ENCODE measurements at regions not wholly inside any gene's neighbourhood (a gene's known extent, or its start where the extent isn't known, plus 50 kb on each side); places are given as distances from the start of the nearest gene placed in this dataset.
"Not testable (repeated sequence)": the region's sequence is repeated elsewhere in the genome, so short reads cannot be mapped to it uniquely, and the experiment has no call there.

DNA sequence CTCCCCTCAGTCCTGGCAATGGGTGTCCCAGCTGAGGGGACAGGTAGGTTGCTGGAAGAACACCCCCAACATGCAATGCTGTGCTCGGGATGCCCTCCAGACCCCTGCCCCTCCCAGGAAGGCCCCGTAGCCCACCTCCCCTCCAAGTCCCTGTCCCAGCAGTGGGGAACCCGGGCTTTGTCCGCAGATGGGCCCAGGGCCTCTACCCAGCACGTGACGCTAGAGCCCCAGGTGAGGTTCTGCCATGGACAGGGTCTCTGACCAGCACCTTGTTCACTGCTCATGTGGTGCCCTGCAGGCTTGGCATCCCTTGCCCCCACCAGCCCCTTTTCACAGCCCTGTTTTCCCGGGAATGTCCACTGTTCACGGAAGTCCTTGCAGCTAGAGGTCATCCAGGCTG, 220.0 kb upstream of the SGCG start:
- no peaks in the 10 kb centered on the region for H3K36me3 Mint-ChIP-seq (ENCODE audit: low read depth)
- H3K27me3 Mint-ChIP-seq = no peaks in the 10 kb centered on the region
- no peak overlapping the region for H3K4me3 Mint-ChIP-seq
- H3K27ac Mint-ChIP-seq = no peak overlapping the region
- no peaks in the 10 kb centered on the region for H3K4me1 Mint-ChIP-seq (ENCODE audit: low read depth)
- H3K9me3 Mint-ChIP-seq = no peaks in the 10 kb centered on the region

DNA sequence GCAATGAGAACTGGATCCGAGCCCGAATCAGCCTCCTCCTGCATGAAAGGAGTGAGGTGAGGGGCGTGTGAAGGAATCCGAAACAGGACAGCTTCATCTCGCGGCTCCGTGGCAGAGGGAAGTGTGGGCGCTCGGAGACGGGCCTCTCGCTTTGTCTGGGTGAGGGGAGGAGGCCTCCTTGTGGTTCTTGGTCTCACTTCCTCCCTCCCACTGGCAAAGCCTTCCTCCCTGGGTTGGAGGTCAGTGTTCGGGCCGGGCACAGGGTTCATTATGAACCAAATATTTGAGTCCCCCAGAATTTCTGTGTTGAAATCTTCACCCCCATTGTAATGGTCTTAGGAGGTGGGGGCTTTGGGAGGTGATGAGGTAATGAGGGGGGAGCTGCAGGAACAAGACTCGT, 219.4 kb upstream of the SGCG start:
- not testable (repeated sequence) for H3K9me3 Mint-ChIP-seq; H3K27me3 Mint-ChIP-seq; H3K27ac Mint-ChIP-seq; H3K4me3 Mint-ChIP-seq; H3K4me1 Mint-ChIP-seq (ENCODE audit: low read depth); H3K36me3 Mint-ChIP-seq (ENCODE audit: low read depth)

DNA sequence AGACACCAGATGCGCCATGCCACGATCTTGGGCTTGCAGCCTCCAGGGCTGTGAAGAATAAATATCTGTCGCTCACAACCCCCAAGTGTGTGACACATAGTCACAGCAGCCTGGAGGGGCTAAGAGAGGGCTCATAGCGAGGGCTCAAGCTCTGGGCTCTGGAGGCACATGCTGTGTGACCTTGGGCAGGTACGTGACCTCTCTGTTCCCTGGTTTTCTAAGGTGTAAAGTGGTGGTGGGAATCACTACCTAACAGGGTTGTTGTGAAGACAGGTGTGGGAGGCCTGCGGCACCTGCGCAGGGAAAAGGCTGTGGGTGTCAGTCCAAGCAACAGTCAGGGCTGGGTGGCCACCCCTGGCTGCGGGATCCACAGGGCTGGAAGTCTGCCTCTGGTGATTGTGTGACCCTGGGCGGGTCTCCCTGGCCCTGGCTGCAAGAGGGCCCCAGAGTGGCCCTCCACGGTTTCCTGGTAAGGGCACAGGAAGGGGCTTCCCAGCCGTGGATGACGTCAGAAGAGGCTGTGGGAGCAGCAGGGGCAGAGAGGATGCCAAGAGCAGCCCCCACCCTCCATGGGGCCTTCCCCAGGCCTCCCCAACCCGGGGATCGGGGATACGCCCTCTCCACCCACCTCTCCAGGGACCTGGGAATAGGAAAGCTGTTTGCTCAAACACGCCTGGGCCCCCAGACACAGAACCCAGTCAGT, 218.8 kb upstream of the SGCG start:
- Mint-ChIP-seq H3K36me3 (ENCODE audit: low read depth) (no peaks in the 10 kb centered on the region), H3K27me3 (no peaks in the 10 kb centered on the region), H3K4me3 (no peak overlapping the region), H3K4me1 (ENCODE audit: low read depth) (no peaks in the 10 kb centered on the region), H3K9me3 (no peaks in the 10 kb centered on the region), H3K27ac (no peak overlapping the region)

DNA sequence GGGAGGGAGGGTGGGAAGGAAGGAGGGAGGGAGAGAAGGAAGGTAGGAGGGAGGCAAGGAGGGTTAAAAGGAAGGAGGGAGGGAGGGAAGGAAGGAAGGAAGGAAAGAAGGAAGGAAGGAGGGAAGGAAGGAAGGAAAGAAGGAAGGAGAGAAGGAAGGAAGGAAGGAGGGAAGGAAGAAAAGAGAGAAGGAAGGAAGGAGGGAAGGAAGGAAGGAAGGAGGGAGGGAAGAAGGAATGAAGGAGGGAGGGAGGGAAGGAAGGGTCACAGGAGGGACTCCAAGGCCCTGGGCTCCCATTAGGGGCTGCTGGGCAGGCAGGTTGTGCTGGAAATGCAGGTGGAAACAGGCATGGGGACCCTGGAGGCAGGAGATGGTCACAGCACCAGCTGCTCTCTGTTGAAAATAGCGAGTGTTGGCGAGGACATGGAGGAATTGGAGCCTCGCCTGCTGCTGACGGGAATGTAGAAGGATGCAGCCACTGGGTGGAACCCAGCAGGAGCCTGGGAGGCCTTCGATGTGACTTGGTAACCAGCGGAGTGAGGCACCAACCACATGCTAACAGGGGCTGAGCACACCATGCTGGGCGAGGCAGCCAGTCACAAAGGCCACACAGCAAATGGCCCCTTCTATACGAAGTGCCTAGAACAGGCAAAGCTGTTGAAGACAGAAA, 217.3 kb upstream of the SGCG start:
- H3K27me3 Mint-ChIP-seq; H3K27ac Mint-ChIP-seq; H3K4me1 Mint-ChIP-seq (ENCODE audit: low read depth); H3K4me3 Mint-ChIP-seq; H3K9me3 Mint-ChIP-seq; H3K36me3 Mint-ChIP-seq (ENCODE audit: low read depth): not testable (repeated sequence)

DNA sequence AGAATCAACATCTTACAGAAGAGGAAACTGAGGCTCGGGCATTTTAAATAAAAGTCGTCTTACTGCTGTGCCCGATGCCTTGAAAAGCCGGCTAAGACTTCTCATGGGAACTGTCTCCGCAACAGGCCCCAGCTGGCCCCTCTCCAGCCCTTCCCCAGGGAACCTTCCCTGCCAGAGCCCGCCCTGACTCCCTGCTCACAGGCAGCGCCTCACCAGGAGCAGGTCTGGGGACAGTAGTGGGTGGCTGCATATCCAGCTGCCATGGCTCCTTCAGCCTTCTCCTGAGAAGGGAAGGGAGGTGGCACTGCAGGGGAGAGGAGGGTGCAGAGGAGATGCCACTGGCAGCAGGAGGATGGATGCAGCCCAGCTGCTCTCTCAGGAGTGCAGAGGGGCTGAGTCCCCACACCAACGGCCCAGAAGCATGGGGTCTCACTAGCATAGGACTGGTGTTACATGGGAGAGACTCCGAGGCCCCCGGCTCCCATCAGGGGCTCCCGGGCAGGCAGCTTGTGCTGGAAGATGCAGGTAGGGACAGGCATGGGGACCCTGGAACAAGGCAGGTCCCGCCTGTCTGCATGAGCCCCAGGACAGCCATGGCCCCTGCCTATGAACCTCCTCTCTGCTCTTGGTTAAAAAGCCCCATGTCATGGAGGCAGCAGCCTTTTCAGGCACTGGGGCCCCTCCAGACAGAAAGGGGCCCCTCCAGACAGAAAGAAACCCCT, 216.4 kb upstream of the SGCG start:
- Mint-ChIP-seq H3K27me3 (no peaks in the 10 kb centered on the region), H3K4me1 (ENCODE audit: low read depth) (no peaks in the 10 kb centered on the region), H3K4me3 (no peak overlapping the region), H3K36me3 (ENCODE audit: low read depth) (no peaks in the 10 kb centered on the region), H3K9me3 (no peaks in the 10 kb centered on the region), H3K27ac (no peak overlapping the region)

DNA sequence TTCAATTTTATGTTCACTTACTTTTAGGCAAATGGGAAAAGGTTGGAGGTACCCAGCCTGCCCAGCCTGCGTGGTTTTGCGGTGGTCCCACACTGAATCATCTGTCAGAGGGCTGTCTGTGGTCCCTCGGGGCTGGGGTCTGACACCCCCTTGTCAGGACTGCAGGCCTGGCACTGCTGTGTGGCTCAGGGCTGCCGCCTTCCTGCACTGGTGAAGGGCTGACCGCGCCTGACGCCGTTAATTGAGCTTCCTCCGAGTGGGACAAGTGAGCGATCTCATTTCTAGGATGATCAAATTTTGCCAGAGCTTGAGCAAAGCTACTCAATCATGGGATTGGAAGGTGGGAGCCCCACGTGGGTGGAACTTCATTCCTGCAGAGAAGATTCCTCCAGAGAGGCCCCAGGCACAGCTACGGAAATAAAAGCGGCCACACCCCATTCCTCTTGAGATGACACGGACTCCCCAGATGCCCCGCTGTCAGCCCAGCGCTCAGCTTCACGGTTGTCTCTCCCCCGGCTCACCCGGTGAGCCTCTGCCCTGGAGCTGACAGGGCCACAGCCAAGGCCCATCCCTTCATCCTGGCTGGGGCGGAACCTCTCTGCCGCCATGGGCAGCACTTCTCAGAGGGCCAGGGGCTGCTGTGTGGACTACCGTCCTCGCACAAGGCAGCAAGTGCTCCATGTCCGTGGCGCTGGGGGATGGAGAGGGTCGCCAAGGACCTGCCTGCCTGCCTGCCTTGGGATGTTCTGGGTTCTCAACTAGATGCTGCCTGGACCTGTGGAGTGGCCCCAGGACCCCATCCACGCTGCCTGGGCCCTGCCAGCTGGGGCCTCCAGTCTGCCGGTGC, 215.5 kb upstream of the SGCG start:
- not testable (repeated sequence) for H3K27ac Mint-ChIP-seq; H3K4me1 Mint-ChIP-seq (ENCODE audit: low read depth); H3K36me3 Mint-ChIP-seq (ENCODE audit: low read depth); H3K27me3 Mint-ChIP-seq; H3K4me3 Mint-ChIP-seq; H3K9me3 Mint-ChIP-seq

DNA sequence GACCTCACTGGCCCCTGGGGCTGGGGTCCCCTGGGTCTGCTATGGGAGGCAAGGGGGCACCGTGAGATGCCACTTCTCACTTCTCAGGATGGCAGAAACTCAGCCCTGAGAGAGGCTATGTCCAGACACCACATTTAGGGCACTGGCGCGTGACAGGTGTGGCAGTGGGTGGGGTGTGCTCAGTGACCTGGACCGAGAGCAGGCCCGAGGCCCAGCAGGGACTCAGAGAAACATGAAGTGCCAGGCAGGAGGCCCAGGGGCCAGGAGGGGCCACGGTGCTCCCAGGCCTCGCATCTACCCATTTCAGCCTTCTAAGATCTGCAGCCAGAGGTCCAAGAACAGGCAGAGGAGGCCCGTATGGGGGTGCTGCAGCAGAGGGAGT, 214.9 kb upstream of the SGCG start:
- H3K36me3 Mint-ChIP-seq (ENCODE audit: low read depth); H3K9me3 Mint-ChIP-seq; H3K27me3 Mint-ChIP-seq; H3K4me3 Mint-ChIP-seq; H3K4me1 Mint-ChIP-seq (ENCODE audit: low read depth); H3K27ac Mint-ChIP-seq: not testable (repeated sequence)

DNA sequence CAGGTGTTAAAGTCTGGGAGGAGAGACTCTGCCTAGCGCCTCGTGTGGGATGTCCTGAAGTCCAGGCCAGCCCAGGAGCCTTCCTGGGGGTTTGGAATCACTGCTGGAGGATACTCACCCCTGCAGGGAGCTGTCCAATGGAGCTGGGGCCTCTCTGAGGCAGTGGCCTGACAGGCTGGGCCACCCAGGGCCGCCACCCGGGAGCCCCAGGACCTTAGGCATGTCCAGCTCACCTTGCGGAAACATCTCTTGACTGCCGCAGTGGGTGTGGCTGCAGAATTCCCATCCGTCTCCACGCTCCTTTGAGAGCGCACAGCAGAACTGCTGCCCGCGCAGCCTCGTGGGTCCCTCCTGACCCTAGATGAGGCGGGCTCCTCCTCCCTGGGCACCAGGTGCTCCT, 214.0 kb upstream of the SGCG start:
- not testable (repeated sequence) for H3K4me3 Mint-ChIP-seq; H3K9me3 Mint-ChIP-seq; H3K4me1 Mint-ChIP-seq (ENCODE audit: low read depth); H3K36me3 Mint-ChIP-seq (ENCODE audit: low read depth); H3K27me3 Mint-ChIP-seq; H3K27ac Mint-ChIP-seq

DNA sequence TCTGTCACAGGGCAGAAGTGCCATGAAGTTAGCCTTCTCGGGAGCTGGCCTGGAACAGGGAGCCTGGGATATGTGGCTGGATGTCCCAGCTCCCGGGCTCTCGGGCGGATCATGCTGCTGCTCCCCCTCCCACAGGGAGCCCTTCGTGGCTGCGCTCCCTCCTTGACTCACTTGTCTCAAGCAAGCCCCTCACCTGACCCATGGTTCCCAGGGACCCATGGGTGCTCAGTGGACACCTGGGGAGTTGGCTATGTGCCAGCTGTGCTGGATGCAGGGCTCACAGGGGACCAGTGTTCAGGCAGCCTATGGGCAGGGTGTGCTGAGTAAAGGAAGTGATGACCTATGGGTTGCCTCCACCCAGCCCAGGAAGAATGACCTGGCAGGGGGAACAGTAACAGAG, 213.1 kb upstream of the SGCG start:
- Mint-ChIP-seq H3K27ac (no peak overlapping the region), H3K36me3 (ENCODE audit: low read depth) (no peaks in the 10 kb centered on the region), H3K27me3 (no peaks in the 10 kb centered on the region), H3K9me3 (no peaks in the 10 kb centered on the region), H3K4me1 (ENCODE audit: low read depth) (no peaks in the 10 kb centered on the region), H3K4me3 (no peak overlapping the region)

DNA sequence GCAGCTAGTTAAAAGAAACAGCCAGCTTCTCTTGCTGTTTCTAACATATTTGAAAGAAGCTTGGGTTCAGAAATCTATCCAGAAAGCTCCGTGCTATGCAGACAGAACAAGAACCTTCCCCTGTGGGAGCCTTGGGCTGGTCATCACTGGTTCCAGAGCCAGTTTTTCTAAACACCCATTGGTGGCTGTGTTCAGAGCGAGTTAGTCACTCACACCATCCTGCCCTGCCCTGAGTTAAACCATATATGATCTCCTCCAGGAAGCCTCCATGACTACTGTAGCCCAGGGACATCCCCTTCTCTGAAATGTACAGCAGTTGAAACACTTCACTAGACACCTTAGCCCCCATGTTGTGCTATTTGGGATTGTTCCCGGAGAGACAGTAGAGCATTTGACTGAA, 200.8 kb upstream of the SGCG start:
- Mint-ChIP-seq H3K4me3 (no peak overlapping the region), H3K4me1 (ENCODE audit: low read depth) (no peaks in the 10 kb centered on the region), H3K36me3 (ENCODE audit: low read depth) (no peaks in the 10 kb centered on the region), H3K27ac (no peak overlapping the region), H3K9me3 (peaks cover 6% of the 10 kb centered on the region), H3K27me3 (no peaks in the 10 kb centered on the region)

DNA sequence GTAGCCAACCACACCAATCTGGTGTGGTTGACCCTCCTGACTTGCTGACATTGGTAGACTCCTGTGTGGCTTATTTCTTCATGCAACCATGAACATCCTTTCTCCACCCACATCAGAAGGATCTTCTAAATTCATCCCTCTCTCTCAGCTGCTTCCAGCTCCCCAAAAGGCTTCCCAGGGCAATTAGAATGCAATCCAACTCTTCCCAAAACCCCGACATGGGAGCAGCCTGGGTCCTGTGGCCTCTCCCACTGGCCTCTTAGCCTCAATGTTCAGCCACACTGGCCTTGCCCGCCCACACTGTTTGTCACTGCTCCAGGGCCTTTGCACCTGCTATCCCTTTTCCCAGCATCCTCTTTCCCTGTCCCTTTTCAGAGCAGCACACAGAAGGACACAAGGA, 199.8 kb upstream of the SGCG start:
- Mint-ChIP-seq H3K27me3 (peaks cover 3% of the 10 kb centered on the region), H3K4me3 (no peak overlapping the region), H3K4me1 (ENCODE audit: low read depth) (no peaks in the 10 kb centered on the region), H3K27ac (no peak overlapping the region), H3K9me3 (peaks cover 12% of the 10 kb centered on the region), H3K36me3 (ENCODE audit: low read depth) (no peaks in the 10 kb centered on the region)

DNA sequence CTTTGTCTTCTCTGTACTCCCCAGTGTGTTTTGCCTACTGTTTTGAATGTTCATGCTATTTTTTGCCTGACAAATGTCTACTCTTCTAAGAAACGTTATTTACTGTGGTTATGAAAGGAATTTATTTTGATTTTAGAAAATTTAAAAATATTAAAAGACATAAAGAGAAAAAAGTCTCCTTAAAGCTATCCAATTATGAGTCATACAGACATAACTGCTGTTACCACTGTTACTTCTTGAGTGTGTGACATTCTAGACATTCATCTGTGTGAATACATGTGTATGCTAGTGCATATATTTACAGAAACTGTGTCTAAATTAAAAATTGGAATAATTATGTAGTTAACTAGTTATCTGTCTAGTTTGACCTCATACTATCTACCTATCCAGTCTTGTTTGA, 187.6 kb upstream of the SGCG start:
- H3K4me3 Mint-ChIP-seq = no peak overlapping the region
- H3K27me3 Mint-ChIP-seq = no peaks in the 10 kb centered on the region
- no peaks in the 10 kb centered on the region for H3K4me1 Mint-ChIP-seq (ENCODE audit: low read depth)
- H3K9me3 Mint-ChIP-seq = peaks cover 3% of the 10 kb centered on the region
- no peak overlapping the region for H3K27ac Mint-ChIP-seq
- H3K36me3 Mint-ChIP-seq (ENCODE audit: low read depth) = no peaks in the 10 kb centered on the region

DNA sequence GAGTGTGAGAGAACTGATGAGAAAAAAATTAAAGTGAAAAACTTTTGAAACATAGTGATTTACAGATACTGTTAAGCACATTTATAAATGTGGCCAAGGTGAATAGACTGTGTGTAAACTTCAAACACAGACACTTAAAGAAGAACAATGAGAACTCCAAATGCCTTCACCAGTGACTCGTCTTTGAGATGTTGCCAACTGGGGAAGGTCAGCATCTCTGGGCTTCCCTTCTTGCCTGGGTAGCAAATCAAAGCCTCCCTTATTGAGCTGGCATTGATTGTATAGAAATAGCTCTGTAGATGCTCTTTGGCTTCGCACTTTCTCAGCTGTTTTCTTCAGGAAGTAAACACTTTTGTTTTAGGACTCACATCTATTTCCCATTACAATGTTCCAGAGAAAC, 177.3 kb upstream of the SGCG start:
- Mint-ChIP-seq H3K4me1 (ENCODE audit: low read depth) (no peaks in the 10 kb centered on the region), H3K9me3 (peaks cover 33% of the 10 kb centered on the region), H3K4me3 (no peak overlapping the region), H3K27ac (no peak overlapping the region), H3K27me3 (peaks cover 5% of the 10 kb centered on the region), H3K36me3 (ENCODE audit: low read depth) (no peaks in the 10 kb centered on the region)

DNA sequence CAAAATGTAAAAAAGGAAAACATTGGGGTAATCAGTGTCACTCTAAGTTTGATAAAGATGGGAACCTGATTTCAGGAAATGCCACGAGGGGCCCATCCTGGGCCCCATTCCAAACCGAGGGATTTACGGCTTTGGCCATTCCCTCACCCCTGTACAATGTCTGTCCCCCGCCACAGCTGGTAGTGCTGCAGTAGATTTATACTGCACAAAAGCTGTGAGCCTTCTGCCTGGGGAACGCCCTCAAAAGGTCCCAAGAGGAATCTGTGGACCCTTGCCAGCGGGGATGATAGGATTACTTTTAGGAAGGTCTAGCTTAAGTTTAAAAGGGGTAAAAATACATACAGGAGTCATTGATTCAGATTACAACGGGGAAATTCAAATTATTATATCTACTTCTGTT, 173.4 kb upstream of the SGCG start:
- no peaks in the 10 kb centered on the region for H3K36me3 Mint-ChIP-seq (ENCODE audit: low read depth)
- H3K4me3 Mint-ChIP-seq = no peak overlapping the region
- no peaks in the 10 kb centered on the region for H3K4me1 Mint-ChIP-seq (ENCODE audit: low read depth)
- H3K9me3 Mint-ChIP-seq = peaks cover 20% of the 10 kb centered on the region
- H3K27me3 Mint-ChIP-seq = peaks cover 5% of the 10 kb centered on the region
- no peak overlapping the region for H3K27ac Mint-ChIP-seq

DNA sequence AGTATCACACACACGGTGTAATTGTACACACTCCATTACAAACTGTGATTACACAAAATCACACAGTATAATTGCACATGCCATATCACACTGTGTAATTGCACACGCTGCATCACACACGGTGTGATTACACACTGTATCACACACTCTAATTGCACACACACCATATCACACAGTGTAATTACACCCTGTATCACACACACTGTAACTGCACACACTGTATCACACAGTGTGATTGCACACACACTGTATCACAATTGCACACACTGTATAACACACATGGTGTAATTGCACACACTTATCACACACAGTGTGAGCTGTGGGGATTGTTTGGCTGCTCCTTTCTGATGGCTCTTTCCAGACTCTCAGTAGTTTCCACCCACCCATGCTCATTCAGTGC, 162.6 kb upstream of the SGCG start:
- H3K27ac Mint-ChIP-seq = no peak overlapping the region
- no peak overlapping the region for H3K4me3 Mint-ChIP-seq
- H3K9me3 Mint-ChIP-seq = no peaks in the 10 kb centered on the region
- no peaks in the 10 kb centered on the region for H3K36me3 Mint-ChIP-seq (ENCODE audit: low read depth)
- H3K4me1 Mint-ChIP-seq (ENCODE audit: low read depth) = no peaks in the 10 kb centered on the region
- peaks cover 4% of the 10 kb centered on the region for H3K27me3 Mint-ChIP-seq
